Keratinocyte (primary cell): ENCODE measurements at regions not wholly inside any gene's neighbourhood (a gene's known extent, or its start where the extent isn't known, plus 50 kb on each side); places are given as distances from the start of the nearest gene placed in this dataset.

ENCODE experiments used
- CTCF ChIP-seq, 3 experiments: IDR thresholded peaks in 1 of 3; conservative IDR thresholded peaks in 1 of 3; optimal IDR thresholded peaks in 1 of 3; 2 replicates in 2 of 3; 3 replicates in 1 of 3; pipeline versions ENCODE3 to v1.5.1; 2011; ENCODE audit warnings: low read length in 3 of 3, mild to moderate bottlenecking in 3 of 3, moderate library complexity in 2 of 3, control low read depth in 1 of 3, inconsistent platforms in 1 of 3; ENCODE audit not compliant: insufficient read depth in 2 of 3; ENCODE audit errors: extremely low read depth in 1 of 3
- EZH2 ChIP-seq: IDR thresholded peaks from one replicate; pipeline ENCODE4 v1.6.1; 2012; ENCODE audit warnings: inconsistent platforms, mild to moderate bottlenecking, low read length, moderate library complexity

DNA sequence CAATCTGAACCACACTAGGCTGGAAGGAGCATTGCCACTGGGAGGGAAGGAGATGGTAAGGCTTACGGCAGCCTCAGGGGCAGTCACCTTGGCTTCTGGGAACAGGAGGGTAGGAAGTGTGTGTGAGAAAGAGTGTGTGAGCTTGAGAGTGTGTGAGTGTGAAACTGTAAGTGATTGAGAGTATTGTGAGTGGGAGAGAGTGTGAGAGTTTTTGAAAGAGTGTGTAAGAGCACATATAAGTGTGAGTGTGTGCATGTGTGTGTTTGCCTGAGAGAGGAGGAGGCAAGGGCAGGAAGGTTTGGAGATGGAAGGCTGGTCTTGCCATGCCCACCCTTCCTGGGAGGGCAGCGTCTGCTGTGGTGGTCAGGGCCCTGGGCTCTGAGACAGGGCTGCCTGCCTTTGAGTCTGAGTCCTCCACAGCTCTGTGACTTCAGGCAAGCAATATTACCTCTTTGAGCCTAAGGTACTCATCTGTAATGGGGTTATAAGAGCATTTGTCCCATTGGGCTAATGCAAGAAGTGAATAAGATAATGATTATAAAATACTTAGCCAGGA lies 51.9 kb upstream of the BOD1 start:
- TF ChIP-seq CTCF (optimal IDR thresholded peaks at IDR 0.05 in 1 of 3, IDR thresholded peaks at IDR 0.05 in 1 of 3, conservative IDR thresholded peaks at IDR 0.05 in 1 of 3; ENCODE audit: extremely low read depth in 1 of 3, insufficient read depth in 2 of 3, low read length in 3 of 3) (no peak), EZH2 (no peak)
